ENCODE measurements at regions not wholly inside any gene's neighbourhood (a gene's known extent, or its start where the extent isn't known, plus 50 kb on each side); places are given as distances from the start of the nearest gene placed in this dataset.

GRCh38 chr1:213397638-213398037 lies 346.6 kb downstream of the RPS6KC1 start:
- Histone ChIP-seq H3K4me2 (ENCODE audit: low read length) (no peak overlapping the region), H3K4me1 (ENCODE audit: control insufficient read depth, insufficient read depth, low read length) (no peaks in the 10 kb centered on the region), H3K9me3 (replicated peaks; ENCODE audit: low read length) (no peaks in the 10 kb centered on the region), H3K4me3 (ENCODE audit: low read length) (no peak overlapping the region), H3K9ac (ENCODE audit: low read depth, low read length) (no peak overlapping the region), H3K36me3 (ENCODE audit: insufficient read depth, low read length) (no peaks in the 10 kb centered on the region), H3K27me3 (ENCODE audit: control insufficient read depth, insufficient read depth, low read length) (peaks cover 5% of the 10 kb centered on the region)

- Histone ChIP-seq H3K27me3 (ENCODE audit: control insufficient read depth, insufficient read depth, low read length) (no peaks in the 10 kb centered on the region), H3K9ac (ENCODE audit: low read depth, low read length) (no peak overlapping the region), H3K36me3 (ENCODE audit: insufficient read depth, low read length) (no peaks in the 10 kb centered on the region), H3K9me3 (replicated peaks; ENCODE audit: low read length) (no peaks in the 10 kb centered on the region), H3K4me1 (ENCODE audit: control insufficient read depth, insufficient read depth, low read length) (no peaks in the 10 kb centered on the region), H3K4me3 (ENCODE audit: low read length) (no peak overlapping the region), H3K4me2 (ENCODE audit: low read length) (no peak overlapping the region)
These were observed 348.7 kb downstream of the RPS6KC1 start for GRCh38 chr1:213399695-213400094.

GRCh38 chr1:213409208-213409631 lies 358.2 kb downstream of the RPS6KC1 start:
- Histone ChIP-seq H3K4me1 (ENCODE audit: control insufficient read depth, insufficient read depth, low read length) (no peaks in the 10 kb centered on the region), H3K27me3 (ENCODE audit: control insufficient read depth, insufficient read depth, low read length) (no peaks in the 10 kb centered on the region), H3K4me2 (ENCODE audit: low read length) (no peak overlapping the region), H3K9me3 (replicated peaks; ENCODE audit: low read length) (no peaks in the 10 kb centered on the region), H3K36me3 (ENCODE audit: insufficient read depth, low read length) (no peaks in the 10 kb centered on the region), H3K9ac (ENCODE audit: low read depth, low read length) (no peak overlapping the region), H3K4me3 (ENCODE audit: low read length) (no peak overlapping the region)

- Histone ChIP-seq H3K4me1 (ENCODE audit: control insufficient read depth, insufficient read depth, low read length) (no peaks in the 10 kb centered on the region), H3K9ac (ENCODE audit: low read depth, low read length) (no peak overlapping the region), H3K4me2 (ENCODE audit: low read length) (no peak overlapping the region), H3K9me3 (replicated peaks; ENCODE audit: low read length) (no peaks in the 10 kb centered on the region), H3K4me3 (ENCODE audit: low read length) (no peak overlapping the region), H3K27me3 (ENCODE audit: control insufficient read depth, insufficient read depth, low read length) (no peaks in the 10 kb centered on the region), H3K36me3 (ENCODE audit: insufficient read depth, low read length) (no peaks in the 10 kb centered on the region)
These were observed 358.9 kb downstream of the RPS6KC1 start for GRCh38 chr1:213409971-213410370.

- Histone ChIP-seq H3K36me3 (ENCODE audit: insufficient read depth, low read length) (no peaks in the 10 kb centered on the region), H3K27me3 (ENCODE audit: control insufficient read depth, insufficient read depth, low read length) (peaks cover 10% of the 10 kb centered on the region), H3K4me1 (ENCODE audit: control insufficient read depth, insufficient read depth, low read length) (no peaks in the 10 kb centered on the region), H3K9me3 (replicated peaks; ENCODE audit: low read length) (no peaks in the 10 kb centered on the region), H3K9ac (ENCODE audit: low read depth, low read length) (no peak overlapping the region), H3K4me2 (ENCODE audit: low read length) (no peak overlapping the region), H3K4me3 (ENCODE audit: low read length) (no peak overlapping the region)
These were observed 363.3 kb downstream of the RPS6KC1 start for GRCh38 chr1:213414346-213414745.

GRCh38 chr1:213414911-213415310 lies 363.9 kb downstream of the RPS6KC1 start:
- Histone ChIP-seq H3K27me3 (ENCODE audit: control insufficient read depth, insufficient read depth, low read length) (peaks cover 14% of the 10 kb centered on the region), H3K36me3 (ENCODE audit: insufficient read depth, low read length) (no peaks in the 10 kb centered on the region), H3K4me2 (ENCODE audit: low read length) (no peak overlapping the region), H3K9me3 (replicated peaks; ENCODE audit: low read length) (no peaks in the 10 kb centered on the region), H3K4me1 (ENCODE audit: control insufficient read depth, insufficient read depth, low read length) (no peaks in the 10 kb centered on the region), H3K9ac (ENCODE audit: low read depth, low read length) (no peak overlapping the region), H3K4me3 (ENCODE audit: low read length) (no peak overlapping the region)

GRCh38 chr1:213415691-213416380 lies 364.8 kb downstream of the RPS6KC1 start:
- Histone ChIP-seq H3K27me3 (ENCODE audit: control insufficient read depth, insufficient read depth, low read length) (peaks cover 20% of the 10 kb centered on the region), H3K4me3 (ENCODE audit: low read length) (no peak overlapping the region), H3K36me3 (ENCODE audit: insufficient read depth, low read length) (no peaks in the 10 kb centered on the region), H3K9ac (ENCODE audit: low read depth, low read length) (no peak overlapping the region), H3K4me1 (ENCODE audit: control insufficient read depth, insufficient read depth, low read length) (no peaks in the 10 kb centered on the region), H3K9me3 (replicated peaks; ENCODE audit: low read length) (no peaks in the 10 kb centered on the region), H3K4me2 (ENCODE audit: low read length) (no peak overlapping the region)

GRCh38 chr1:213416461-213417224 lies 365.6 kb downstream of the RPS6KC1 start:
- H3K9me3 ChIP-seq (replicated peaks; ENCODE audit: low read length) = no peaks in the 10 kb centered on the region

GRCh38 chr1:213417225-213417820 lies 366.3 kb downstream of the RPS6KC1 start:
- peaks cover 20% of the 10 kb centered on the region for H3K27me3 ChIP-seq (ENCODE audit: control insufficient read depth, insufficient read depth, low read length)
- H3K9ac ChIP-seq (ENCODE audit: low read depth, low read length) = no peak overlapping the region
- no peak overlapping the region for H3K4me2 ChIP-seq (ENCODE audit: low read length)
- H3K4me1 ChIP-seq (ENCODE audit: control insufficient read depth, insufficient read depth, low read length) = no peaks in the 10 kb centered on the region
- H3K36me3 ChIP-seq (ENCODE audit: insufficient read depth, low read length) = no peaks in the 10 kb centered on the region
- H3K9me3 ChIP-seq (replicated peaks; ENCODE audit: low read length) = no peaks in the 10 kb centered on the region
- H3K4me3 ChIP-seq (ENCODE audit: low read length) = no peak overlapping the region

More at GRCh38 chr1:213416461-213417224, 365.6 kb downstream of the RPS6KC1 start:
- Histone ChIP-seq H3K36me3 (ENCODE audit: insufficient read depth, low read length) (no peaks in the 10 kb centered on the region), H3K4me2 (ENCODE audit: low read length) (no peak overlapping the region), H3K4me3 (ENCODE audit: low read length) (no peak overlapping the region), H3K4me1 (ENCODE audit: control insufficient read depth, insufficient read depth, low read length) (no peaks in the 10 kb centered on the region), H3K27me3 (ENCODE audit: control insufficient read depth, insufficient read depth, low read length) (peaks cover 20% of the 10 kb centered on the region), H3K9ac (ENCODE audit: low read depth, low read length) (no peak overlapping the region)

GRCh38 chr1:213417846-213418245 lies 366.8 kb downstream of the RPS6KC1 start:
- no peak overlapping the region for H3K4me2 ChIP-seq (ENCODE audit: low read length)
- H3K9me3 ChIP-seq (replicated peaks; ENCODE audit: low read length) = no peaks in the 10 kb centered on the region
- H3K4me3 ChIP-seq (ENCODE audit: low read length) = no peak overlapping the region
- no peaks in the 10 kb centered on the region for H3K36me3 ChIP-seq (ENCODE audit: insufficient read depth, low read length)
- peaks cover 21% of the 10 kb centered on the region for H3K27me3 ChIP-seq (ENCODE audit: control insufficient read depth, insufficient read depth, low read length)
- H3K4me1 ChIP-seq (ENCODE audit: control insufficient read depth, insufficient read depth, low read length) = no peaks in the 10 kb centered on the region
- no peak overlapping the region for H3K9ac ChIP-seq (ENCODE audit: low read depth, low read length)

- Histone ChIP-seq H3K4me2 (ENCODE audit: low read length) (no peak overlapping the region), H3K27me3 (ENCODE audit: control insufficient read depth, insufficient read depth, low read length) (peaks cover 23% of the 10 kb centered on the region), H3K36me3 (ENCODE audit: insufficient read depth, low read length) (no peaks in the 10 kb centered on the region), H3K9ac (ENCODE audit: low read depth, low read length) (no peak overlapping the region), H3K4me1 (ENCODE audit: control insufficient read depth, insufficient read depth, low read length) (no peaks in the 10 kb centered on the region), H3K4me3 (ENCODE audit: low read length) (no peak overlapping the region), H3K9me3 (replicated peaks; ENCODE audit: low read length) (no peaks in the 10 kb centered on the region)
These were observed 367.4 kb downstream of the RPS6KC1 start for GRCh38 chr1:213418268-213419071.
